ENCODE measurements at regions not wholly inside any gene's neighbourhood (a gene's known extent, or its start where the extent isn't known, plus 50 kb on each side); places are given as distances from the start of the nearest gene placed in this dataset.

DNA sequence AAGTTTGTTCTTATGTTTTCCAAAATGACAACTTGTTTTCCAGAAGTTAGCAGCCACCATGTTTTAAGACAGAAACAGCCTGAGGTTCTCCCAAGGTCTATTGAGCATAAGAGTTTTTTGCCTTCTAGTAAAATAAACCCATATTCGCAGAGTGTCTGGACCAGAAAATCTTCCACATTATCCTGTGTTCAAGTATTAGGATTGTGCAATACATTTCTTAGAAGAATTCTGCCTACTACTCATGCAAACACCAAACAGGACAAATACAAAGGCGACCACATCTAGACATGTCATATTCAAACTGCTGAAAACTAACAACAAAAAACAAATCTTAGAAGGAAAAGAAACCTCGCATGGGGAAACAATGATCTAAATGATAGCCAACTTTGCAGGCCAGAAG lies 145.4 kb upstream of the AHI1 start:
- WGBS, 2 experiments (ENCODE audit: extremely low coverage in 1 of 2, insufficient coverage in 1 of 2, insufficient read length in 1 of 2, insufficient replicate concordance in 2 of 2, low coverage in 1 of 2, low lambda C conversion rate in 2 of 2, missing lambda C conversion rate in 1 of 2), result 88% methylated on average over 3 of the region's 3 CpGs; no CpG with 5 or more reads in 1 of the 2 experiments
- Histone ChIP-seq H3K4me2 (ENCODE audit: insufficient read depth in 1 of 2, low read depth in 2 of 2, low read length in 2 of 2) (no peak overlapping the region), H4K8ac (ENCODE audit: extremely low read depth, insufficient read depth, low read length) (no peak overlapping the region), H3K4ac (replicated peaks; ENCODE audit: insufficient read length, low read depth, low read length) (no peak overlapping the region), H2BK15ac (ENCODE audit: low read length) (no peak overlapping the region), H3K4me1 (replicated peaks in 1 of 4; ENCODE audit: control insufficient read depth in 3 of 4, insufficient read depth in 4 of 4, low read length in 3 of 4) (no peaks in the 10 kb centered on the region), H2AK5ac (ENCODE audit: low read depth, low read length) (no peak overlapping the region), H3K27me3 (replicated peaks in 1 of 4; ENCODE audit: control insufficient read depth in 3 of 4, extremely low read depth in 1 of 4, insufficient read depth in 3 of 4, low read length in 3 of 4) (no peaks in the 10 kb centered on the region), H3K36me3 (ENCODE audit: control insufficient read depth in 2 of 4, insufficient read depth in 4 of 4, low read length in 3 of 4) (no peaks in the 10 kb centered on the region), H2BK12ac (ENCODE audit: low read depth, low read length) (no peak overlapping the region), H2AFZ (ENCODE audit: low read length) (no peak overlapping the region), H3K9ac (replicated peaks in 1 of 4; ENCODE audit: extremely low read depth in 1 of 4, low read depth in 3 of 4, low read length in 3 of 4) (no peak overlapping the region), H3K79me2 (ENCODE audit: control insufficient read depth in 1 of 2, insufficient read depth in 2 of 2, low read length in 2 of 2) (no peaks in the 10 kb centered on the region), H3K23ac (ENCODE audit: insufficient read length) (no peak overlapping the region), H2BK20ac (ENCODE audit: low read length) (no peak overlapping the region), H2BK120ac (replicated peaks; ENCODE audit: low read depth, low read length) (no peak overlapping the region), H3K27ac (ENCODE audit: low read depth, low read length) (no peak overlapping the region), H3K23me2 (ENCODE audit: low read depth, low read length) (no peaks in the 10 kb centered on the region), H3K79me1 (ENCODE audit: low read depth, low read length) (no peaks in the 10 kb centered on the region), H3K4me3 (ENCODE audit: extremely low read depth in 1 of 4, insufficient read depth in 2 of 4, low read depth in 3 of 4, low read length in 4 of 4) (no peak overlapping the region), H2BK5ac (ENCODE audit: low read depth, low read length) (no peak overlapping the region), H3K9me3 (ENCODE audit: insufficient read depth in 2 of 2, low read depth in 1 of 2, low read length in 1 of 2) (no peaks in the 10 kb centered on the region), H3K14ac (ENCODE audit: insufficient read length) (no peak overlapping the region), H4K20me1 (replicated peaks in 1 of 2; ENCODE audit: control insufficient read depth in 1 of 2, insufficient read depth in 2 of 2, low read length in 2 of 2) (no peaks in the 10 kb centered on the region), H3K56ac (replicated peaks; ENCODE audit: insufficient read length, low read depth, low read length) (no peak overlapping the region), H4K5ac (ENCODE audit: insufficient read length, low read depth, low read length) (no peak overlapping the region), H4K91ac (replicated peaks; ENCODE audit: insufficient read length, low read length) (no peak overlapping the region), H3K18ac (ENCODE audit: extremely low read depth, low read length) (no peak overlapping the region)
- TF ChIP-seq CHD2 (IDR thresholded peaks at IDR 0.05; ENCODE audit: low read length) (no peak), BCL11A (IDR thresholded peaks at IDR 0.05; ENCODE audit: low read depth in 2 of 2, low read length in 2 of 2) (no peak), KDM5A (IDR thresholded peaks at IDR 0.05; ENCODE audit: low read length) (no peak), BRCA1 (IDR thresholded peaks at IDR 0.05; ENCODE audit: low read depth, low read length) (no peak), YY1 (IDR thresholded peaks at IDR 0.05; ENCODE audit: low read depth, low read length) (no peak), CHD1 (IDR thresholded peaks at IDR 0.05; ENCODE audit: low read depth, low read length) (no peak), GTF2F1 (IDR thresholded peaks at IDR 0.05; ENCODE audit: borderline replicate concordance, low read depth, low read length) (no peak), ZNF274 (IDR thresholded peaks at IDR 0.05; ENCODE audit: borderline replicate concordance, extremely low read depth, low read length) (no peak), BACH1 (IDR thresholded peaks at IDR 0.05; ENCODE audit: low read length) (no peak), RBBP5 (IDR thresholded peaks at IDR 0.05; ENCODE audit: borderline replicate concordance, low read depth, low read length) (no peak)
- TF ChIP-seq, protein P1, sequence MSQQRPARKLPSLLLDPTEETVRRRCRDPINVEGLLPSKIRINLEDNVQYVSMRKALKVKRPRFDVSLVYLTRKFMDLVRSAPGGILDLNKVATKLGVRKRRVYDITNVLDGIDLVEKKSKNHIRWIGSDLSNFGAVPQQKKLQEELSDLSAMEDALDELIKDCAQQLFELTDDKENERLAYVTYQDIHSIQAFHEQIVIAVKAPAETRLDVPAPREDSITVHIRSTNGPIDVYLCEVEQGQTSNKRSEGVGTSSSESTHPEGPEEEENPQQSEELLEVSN (IDR thresholded peaks at IDR 0.05), result no peak
- TF ChIP-seq, protein P2, sequence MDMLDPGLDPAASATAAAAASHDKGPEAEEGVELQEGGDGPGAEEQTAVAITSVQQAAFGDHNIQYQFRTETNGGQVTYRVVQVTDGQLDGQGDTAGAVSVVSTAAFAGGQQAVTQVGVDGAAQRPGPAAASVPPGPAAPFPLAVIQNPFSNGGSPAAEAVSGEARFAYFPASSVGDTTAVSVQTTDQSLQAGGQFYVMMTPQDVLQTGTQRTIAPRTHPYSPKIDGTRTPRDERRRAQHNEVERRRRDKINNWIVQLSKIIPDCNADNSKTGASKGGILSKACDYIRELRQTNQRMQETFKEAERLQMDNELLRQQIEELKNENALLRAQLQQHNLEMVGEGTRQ (IDR thresholded peaks at IDR 0.05; ENCODE audit: low read length), result no peak
- ChIA-PET POLR2A (ENCODE audit: partially characterized antibody) (no interaction called here), CTCF (ENCODE audit: partially characterized antibody) (no interaction called here)
- FAIRE-seq (no peak), DNase-seq (ENCODE audit: low read depth in 1 of 2, low spot score in 2 of 2) (no peak)
